GM18498 (cell line): ENCODE measurements at regions not wholly inside any gene's neighbourhood (a gene's known extent, or its start where the extent isn't known, plus 50 kb on each side); places are given as distances from the start of the nearest gene placed in this dataset.

Experiments used
- ATAC-seq: cut with Tn5 transposase; IDR thresholded peaks from one replicate; pipeline ENCODE4 v1.9.1; 2021; ENCODE audit warnings: mild to moderate bottlenecking, moderate library complexity; ENCODE audit not compliant: unreplicated experiment

- no peak for ATAC-seq
These were observed 91.5 kb downstream of the TEX51 start for GRCh38 chr2:126990200-126990599.

GRCh38 chr2:126990605-126991532, 92.2 kb downstream of the TEX51 start:
- ATAC-seq, result no peak

DNA sequence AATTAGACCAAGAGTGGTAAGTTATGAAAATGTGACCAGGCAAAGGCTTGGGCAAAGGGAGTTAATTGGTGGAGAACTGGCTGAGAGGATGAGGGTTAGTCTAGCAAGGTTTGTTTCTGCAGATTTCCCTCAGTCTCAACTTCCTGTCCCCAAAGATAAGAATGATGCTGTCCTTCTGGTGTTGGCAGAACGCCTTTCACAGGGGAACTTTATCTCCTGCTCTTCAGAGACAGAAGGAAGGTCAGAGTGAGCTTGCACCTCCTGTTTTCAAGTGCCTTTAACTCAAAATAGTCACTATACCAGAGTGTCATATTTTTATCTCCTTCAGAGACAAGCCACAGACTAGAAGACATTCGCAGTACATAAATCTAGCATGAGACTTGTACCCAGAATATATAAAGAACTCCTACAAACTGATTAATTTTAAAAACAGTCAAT, 95.7 kb downstream of the TEX51 start:
- no peak for ATAC-seq

GRCh38 chr2:126995621-126996377, 97.1 kb downstream of the TEX51 start:
- no peak for ATAC-seq

GRCh38 chr2:126996378-126996699, 97.6 kb downstream of the TEX51 start:
- no peak for ATAC-seq
